SJSA1 (cell line): ENCODE measurements at regions not wholly inside any gene's neighbourhood (a gene's known extent, or its start where the extent isn't known, plus 50 kb on each side); places are given as distances from the start of the nearest gene placed in this dataset.
A peak's percentile ranks its signal among the peaks of the same experiment; 100 is the strongest.

Source experiments
- DNase-seq, 2 experiments: peaks; one replicate each; pipeline ENCODE4 v3.0.0-alpha.2; 2015 to 2020; ENCODE audit warnings: low spot score in 2 of 2, low read depth in 1 of 2
- H3K27ac ChIP-seq: fragments of 250-450 bp; sonication (Bioruptor Pico); 2 replicates; pipeline ENCODE4 v1.5.1; 2020; ENCODE audit warnings: mild to moderate bottlenecking, moderate library complexity
- H3K27me3 ChIP-seq: fragments of 250-450 bp; sonication (Bioruptor Pico); replicated peaks from 2 replicates; pipeline ENCODE4 v1.5.1; 2020; ENCODE audit warnings: mild to moderate bottlenecking, moderate library complexity
- H3K36me3 ChIP-seq: fragments of 250-450 bp; sonication (Bioruptor Pico); 2 replicates; pipeline ENCODE4 v1.5.1; 2020; ENCODE audit warnings: mild to moderate bottlenecking
- H3K4me1 ChIP-seq: fragments of 250-450 bp; sonication (Bioruptor Pico); replicated peaks from 2 replicates; pipeline ENCODE4 v1.6.1; 2021; ENCODE audit warnings: mild to moderate bottlenecking
- H3K4me3 ChIP-seq: fragments of 250-450 bp; sonication (Bioruptor Pico); 2 replicates; pipeline ENCODE4 v1.5.1; 2020; ENCODE audit warnings: mild to moderate bottlenecking
- H3K9me3 ChIP-seq: fragments of 250-450 bp; sonication (Bioruptor Pico); replicated peaks from 2 replicates; pipeline ENCODE4 v1.5.1; 2020; ENCODE audit warnings: mild to moderate bottlenecking

GRCh38 chr9:81474125-81474524 lies 215.2 kb downstream of the TLE1 start:
- DNase-seq = no peak
- peaks cover 10% of the 10 kb centered on the region for H3K4me1 ChIP-seq
- H3K9me3 ChIP-seq = no peaks in the 10 kb centered on the region
- H3K4me3 ChIP-seq = no peak overlapping the region
- no peak overlapping the region for H3K27ac ChIP-seq
- no peaks in the 10 kb centered on the region for H3K27me3 ChIP-seq
- no peaks in the 10 kb centered on the region for H3K36me3 ChIP-seq

GRCh38 chr9:81473708-81474107 lies 215.6 kb downstream of the TLE1 start:
- Histone ChIP-seq H3K9me3 (no peaks in the 10 kb centered on the region), H3K36me3 (no peaks in the 10 kb centered on the region), H3K27ac (no peak overlapping the region), H3K27me3 (no peaks in the 10 kb centered on the region), H3K4me3 (no peak overlapping the region), H3K4me1 (peaks cover 10% of the 10 kb centered on the region)
- peak in 1 of 2 experiments; percentile 34 for DNase-seq

- no peaks in the 10 kb centered on the region for H3K27me3 ChIP-seq
- H3K4me1 ChIP-seq = peaks cover 10% of the 10 kb centered on the region
- H3K9me3 ChIP-seq = no peaks in the 10 kb centered on the region
- H3K4me3 ChIP-seq = no peak overlapping the region
- DNase-seq = no peak
- H3K27ac ChIP-seq = no peak overlapping the region
- no peaks in the 10 kb centered on the region for H3K36me3 ChIP-seq
Observed at GRCh38 chr9:81473206-81473605, 216.1 kb downstream of the TLE1 start.

GRCh38 chr9:81472701-81473100 lies 216.6 kb downstream of the TLE1 start:
- Histone ChIP-seq H3K4me1 (peaks cover 10% of the 10 kb centered on the region), H3K36me3 (no peaks in the 10 kb centered on the region), H3K9me3 (no peaks in the 10 kb centered on the region), H3K27me3 (no peaks in the 10 kb centered on the region), H3K27ac (no peak overlapping the region), H3K4me3 (no peak overlapping the region)
- no peak for DNase-seq

GRCh38 chr9:81470864-81471263 lies 218.5 kb downstream of the TLE1 start:
- no peak overlapping the region for H3K4me3 ChIP-seq
- no peaks in the 10 kb centered on the region for H3K36me3 ChIP-seq
- no peak overlapping the region for H3K27ac ChIP-seq
- H3K4me1 ChIP-seq = peaks cover 12% of the 10 kb centered on the region
- no peaks in the 10 kb centered on the region for H3K27me3 ChIP-seq
- no peak for DNase-seq
- no peaks in the 10 kb centered on the region for H3K9me3 ChIP-seq

- H3K27ac ChIP-seq = no peak overlapping the region
- no peaks in the 10 kb centered on the region for H3K27me3 ChIP-seq
- H3K36me3 ChIP-seq = no peaks in the 10 kb centered on the region
- H3K4me1 ChIP-seq = peaks cover 5% of the 10 kb centered on the region; the same call in 1 of the 2 replicates
- DNase-seq = no peak
- H3K9me3 ChIP-seq = no peaks in the 10 kb centered on the region
- H3K4me3 ChIP-seq = no peak overlapping the region
Observed at GRCh38 chr9:81468084-81468595, 221.2 kb downstream of the TLE1 start.

- Histone ChIP-seq H3K9me3 (no peaks in the 10 kb centered on the region), H3K4me1 (peaks cover 5% of the 10 kb centered on the region; the same call in 1 of the 2 replicates), H3K27me3 (no peaks in the 10 kb centered on the region), H3K36me3 (no peaks in the 10 kb centered on the region), H3K4me3 (no peak overlapping the region), H3K27ac (no peak overlapping the region)
- DNase-seq = no peak
Observed at GRCh38 chr9:81466981-81467380, 222.4 kb downstream of the TLE1 start.

- no peaks in the 10 kb centered on the region for H3K27me3 ChIP-seq
- peak; percentile 44 to 58 for DNase-seq
- H3K4me1 ChIP-seq = peaks cover 14% of the 10 kb centered on the region
- H3K36me3 ChIP-seq = no peaks in the 10 kb centered on the region
- H3K9me3 ChIP-seq = no peaks in the 10 kb centered on the region
- H3K4me3 ChIP-seq = no peak overlapping the region
- no peak overlapping the region for H3K27ac ChIP-seq
Observed at GRCh38 chr9:81465468-81466011, 223.8 kb downstream of the TLE1 start.

GRCh38 chr9:81462801-81463200 lies 226.5 kb downstream of the TLE1 start:
- DNase-seq = no peak
- no peaks in the 10 kb centered on the region for H3K27me3 ChIP-seq
- no peaks in the 10 kb centered on the region for H3K9me3 ChIP-seq
- H3K36me3 ChIP-seq = no peaks in the 10 kb centered on the region
- no peak overlapping the region for H3K4me3 ChIP-seq
- peaks cover 14% of the 10 kb centered on the region for H3K4me1 ChIP-seq
- no peak overlapping the region for H3K27ac ChIP-seq

- no peak overlapping the region for H3K4me3 ChIP-seq
- DNase-seq = no peak
- H3K36me3 ChIP-seq = no peaks in the 10 kb centered on the region
- no peaks in the 10 kb centered on the region for H3K9me3 ChIP-seq
- H3K4me1 ChIP-seq = peaks cover 24% of the 10 kb centered on the region
- H3K27ac ChIP-seq = no peak overlapping the region
- H3K27me3 ChIP-seq = no peaks in the 10 kb centered on the region
Observed at GRCh38 chr9:81461196-81461595, 228.2 kb downstream of the TLE1 start.

GRCh38 chr9:81460693-81461092 lies 228.7 kb downstream of the TLE1 start:
- no peak for DNase-seq
- H3K27me3 ChIP-seq = no peaks in the 10 kb centered on the region
- H3K4me3 ChIP-seq = no peak overlapping the region
- no peak overlapping the region for H3K27ac ChIP-seq
- H3K36me3 ChIP-seq = no peaks in the 10 kb centered on the region
- no peaks in the 10 kb centered on the region for H3K9me3 ChIP-seq
- H3K4me1 ChIP-seq = peaks cover 26% of the 10 kb centered on the region

- peaks cover 24% of the 10 kb centered on the region for H3K4me1 ChIP-seq
- no peak for DNase-seq
- no peak overlapping the region for H3K27ac ChIP-seq
- no peaks in the 10 kb centered on the region for H3K9me3 ChIP-seq
- H3K27me3 ChIP-seq = no peaks in the 10 kb centered on the region
- H3K4me3 ChIP-seq = no peak overlapping the region
- H3K36me3 ChIP-seq = no peaks in the 10 kb centered on the region
Observed at GRCh38 chr9:81459591-81459990, 229.8 kb downstream of the TLE1 start.

GRCh38 chr9:81456431-81457006 lies 232.8 kb downstream of the TLE1 start:
- no peak overlapping the region for H3K4me3 ChIP-seq
- no peaks in the 10 kb centered on the region for H3K27me3 ChIP-seq
- peaks cover 39% of the 10 kb centered on the region for H3K4me1 ChIP-seq
- no peaks in the 10 kb centered on the region for H3K9me3 ChIP-seq
- no peaks in the 10 kb centered on the region for H3K36me3 ChIP-seq
- DNase-seq = peak in 1 of 2 experiments; percentile 30
- H3K27ac ChIP-seq = peak overlapping the region; percentile 1; the same call in 1 of the 2 replicates

GRCh38 chr9:81455462-81456219 lies 233.7 kb downstream of the TLE1 start:
- Histone ChIP-seq H3K4me1 (peaks cover 31% of the 10 kb centered on the region), H3K36me3 (no peaks in the 10 kb centered on the region), H3K27ac (no peak overlapping the region; the same call in 1 of the 2 replicates), H3K27me3 (no peaks in the 10 kb centered on the region), H3K9me3 (no peaks in the 10 kb centered on the region), H3K4me3 (no peak overlapping the region)
- no peak for DNase-seq
